M059J (cell line): ENCODE measurements at regions not wholly inside any gene's neighbourhood (a gene's known extent, or its start where the extent isn't known, plus 50 kb on each side); places are given as distances from the start of the nearest gene placed in this dataset.

Experiments
- DNase-seq: peaks from one replicate; pipeline ENCODE4 v3.0.0-alpha.2; 2012; ENCODE audit warnings: low read depth

- no peak for DNase-seq
Observed at GRCh38 chr21:19640964-19641363, 1237.4 kb upstream of the TMPRSS15 start.

- DNase-seq, result no peak
Observed at GRCh38 chr21:19648391-19648790, 1244.8 kb upstream of the TMPRSS15 start.

DNA sequence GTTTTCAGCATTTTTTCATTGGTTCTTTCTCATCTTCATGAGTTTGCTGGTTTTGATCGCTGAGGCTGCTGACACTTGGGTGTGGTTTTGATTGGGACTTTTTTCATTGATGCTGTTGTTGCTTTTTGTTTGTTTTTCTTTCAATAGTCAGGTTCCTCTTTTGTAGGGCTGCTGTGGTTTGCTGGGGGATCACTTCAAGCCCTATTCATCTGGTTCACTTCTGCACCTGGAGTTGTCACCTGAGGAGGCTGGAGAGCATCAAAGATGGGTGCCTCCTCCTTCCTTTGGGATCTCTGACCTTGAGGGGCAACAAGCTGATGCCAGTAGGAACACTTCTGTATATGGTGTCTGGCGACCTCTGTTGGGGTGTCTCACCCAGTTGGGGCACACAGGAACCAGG lies 1279.9 kb upstream of the TMPRSS15 start:
- no peak for DNase-seq

GRCh38 chr21:19684328-19684727 lies 1280.7 kb upstream of the TMPRSS15 start:
- DNase-seq, result no peak

- DNase-seq, result no peak
Observed at GRCh38 chr21:19692231-19692630, 1288.6 kb upstream of the TMPRSS15 start.

DNA sequence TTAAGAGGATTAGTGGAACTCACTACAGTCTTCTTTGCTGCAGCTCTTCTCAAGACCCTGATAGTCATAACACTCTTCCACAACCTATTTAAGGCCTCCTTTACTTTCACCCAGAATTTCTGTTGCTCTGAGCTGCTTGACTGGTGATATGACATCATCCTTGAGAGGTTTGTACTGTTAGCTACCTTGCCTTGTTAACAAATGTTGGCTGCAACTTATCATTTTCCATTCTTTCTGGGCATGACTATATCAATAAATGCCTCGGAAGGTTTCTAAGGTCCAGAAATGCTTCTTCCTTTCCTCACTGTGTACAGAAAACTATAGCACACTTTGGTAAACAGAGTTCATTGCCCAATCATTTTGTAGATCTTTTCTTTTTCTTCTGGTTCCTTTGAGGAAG lies 1292.2 kb upstream of the TMPRSS15 start:
- no peak for DNase-seq

- no peak for DNase-seq
Observed at GRCh38 chr21:19700476-19700875, 1296.9 kb upstream of the TMPRSS15 start.

- DNase-seq, result no peak
Observed at GRCh38 chr21:19702726-19703125, 1295.5 kb upstream of the NCAM2 start.

DNA sequence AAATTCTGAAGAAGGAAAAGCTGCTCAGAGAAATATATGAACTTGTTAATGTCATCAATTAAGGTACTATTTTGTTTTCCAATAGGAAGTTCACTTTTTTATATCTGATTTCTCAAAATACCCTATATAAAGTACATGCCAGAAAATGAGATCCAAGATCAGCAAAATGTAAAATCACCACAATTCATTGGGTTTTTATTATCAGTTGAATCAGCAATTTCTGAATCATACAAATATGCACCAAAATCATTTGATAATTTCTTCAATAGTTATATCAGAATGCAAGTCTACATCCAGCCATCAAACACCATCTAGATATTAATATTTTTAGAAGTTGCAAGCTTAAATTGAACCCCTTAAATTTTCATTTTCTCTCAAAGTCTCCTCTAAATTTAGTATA lies 1293.4 kb upstream of the NCAM2 start:
- no peak for DNase-seq

DNA sequence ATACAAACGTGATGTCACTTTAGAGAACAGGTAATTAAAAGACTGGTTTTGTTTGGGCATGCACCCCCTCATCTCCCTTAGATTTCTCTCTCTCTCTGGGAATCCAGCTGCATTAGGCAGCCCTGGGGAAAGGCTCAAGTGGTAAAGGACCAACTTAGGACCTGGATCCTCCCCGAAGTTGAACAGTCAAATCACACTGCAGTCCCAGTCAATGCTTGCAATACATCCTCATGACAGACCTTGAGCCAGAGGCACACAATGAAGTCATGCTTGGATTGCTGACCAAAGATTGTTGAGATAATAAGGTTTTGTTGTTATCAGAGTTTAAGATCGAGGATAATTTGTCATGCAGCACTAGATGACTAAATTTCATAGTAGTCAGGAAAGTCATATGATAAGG lies 1285.8 kb upstream of the NCAM2 start:
- no peak for DNase-seq

DNA sequence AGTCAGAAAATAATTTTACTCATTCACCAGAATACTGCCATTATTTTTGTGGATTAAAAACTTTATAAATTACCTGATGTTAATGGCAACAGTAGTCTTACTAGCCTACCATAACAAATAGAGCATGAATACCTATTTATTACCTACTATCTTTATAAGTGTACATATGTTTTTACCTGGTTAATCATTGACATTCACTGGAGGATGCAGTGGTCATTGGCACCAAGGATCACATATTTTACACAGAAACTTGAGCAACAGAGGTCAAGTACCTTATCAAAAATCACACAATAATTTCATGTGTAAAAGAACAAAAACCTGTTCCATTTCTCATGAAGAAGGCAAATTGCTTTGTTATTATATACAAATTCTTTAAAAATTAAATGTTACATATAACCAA lies 1284.9 kb upstream of the NCAM2 start:
- no peak for DNase-seq

- no peak for DNase-seq
Observed at GRCh38 chr21:19724081-19724480, 1274.1 kb upstream of the NCAM2 start.

DNA sequence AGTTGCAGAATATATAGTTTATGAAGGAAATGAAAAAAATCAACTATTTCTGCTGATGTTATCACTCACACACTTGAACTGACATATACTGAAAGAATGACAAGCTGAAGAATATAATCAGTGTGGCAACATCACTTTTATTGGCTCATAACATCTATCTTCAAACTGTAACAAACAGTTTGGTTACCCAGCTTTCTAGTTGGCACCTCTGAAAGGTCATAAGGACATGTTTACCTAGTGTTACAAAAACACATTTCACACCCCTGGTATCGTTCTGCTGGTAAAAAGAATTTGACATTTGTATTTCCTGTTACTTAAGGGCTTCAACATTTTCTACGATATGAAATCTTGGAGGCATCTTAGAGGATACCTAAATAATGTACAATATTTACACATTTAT lies 1267.0 kb upstream of the NCAM2 start:
- no peak for DNase-seq

DNA sequence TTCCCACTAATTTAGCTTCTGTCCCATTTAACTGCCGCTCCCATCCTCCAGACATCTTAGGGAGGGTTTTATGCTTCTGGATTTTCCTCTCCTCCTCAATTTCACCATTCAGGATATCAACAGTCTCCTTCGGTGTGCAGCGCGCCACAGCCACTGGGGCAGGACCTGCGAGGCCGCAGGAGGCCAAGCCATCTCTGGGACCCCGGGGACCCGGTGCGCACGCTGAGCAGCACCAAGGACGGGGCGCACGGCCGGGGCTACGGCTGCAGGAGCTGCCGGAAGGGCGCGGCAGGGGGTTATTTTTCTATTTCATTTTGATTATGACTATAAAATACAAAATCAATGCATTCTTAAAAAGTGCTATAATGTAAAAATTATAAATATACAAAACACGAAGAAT lies 1238.4 kb upstream of the NCAM2 start:
- no peak for DNase-seq

DNA sequence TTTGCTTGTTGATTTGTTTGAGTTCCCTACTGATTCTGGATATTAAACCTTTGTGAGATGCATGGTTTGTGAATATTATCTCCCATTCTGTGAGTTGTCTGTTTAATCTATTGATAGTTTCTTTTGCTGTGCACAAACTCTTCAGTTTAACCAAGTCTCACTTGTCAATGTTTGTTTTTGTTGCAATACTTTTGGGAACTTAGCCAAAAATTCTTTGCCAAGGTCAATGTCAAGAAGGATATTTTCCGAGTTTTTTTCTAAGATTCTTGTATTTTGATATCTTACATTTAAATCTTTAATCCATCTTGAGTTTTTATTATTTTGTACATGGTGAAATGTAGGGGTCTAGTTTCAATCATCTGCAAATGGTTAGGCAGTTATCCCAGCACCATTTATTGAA lies 1230.7 kb upstream of the NCAM2 start:
- DNase-seq, result no peak

GRCh38 chr21:19771881-19772280 lies 1226.3 kb upstream of the NCAM2 start:
- no peak for DNase-seq

DNA sequence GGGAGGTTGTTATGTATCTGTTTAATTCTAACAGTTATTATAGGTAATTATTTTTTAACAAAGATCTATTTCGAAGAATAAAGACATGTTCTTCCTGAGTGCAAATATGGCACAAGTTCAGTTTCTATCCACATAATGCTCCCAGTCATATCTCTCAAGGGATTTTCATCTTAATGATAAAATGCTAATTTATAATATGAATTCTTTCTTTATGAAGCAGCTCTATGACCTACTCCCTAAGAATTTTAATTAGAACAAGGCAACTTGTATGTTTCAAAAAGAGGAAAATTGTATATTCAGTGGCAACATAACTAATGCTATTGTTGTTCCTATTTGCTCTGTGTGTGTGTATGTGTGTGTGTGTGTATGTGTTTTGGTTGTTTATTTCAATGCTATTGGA lies 1222.1 kb upstream of the NCAM2 start:
- no peak for DNase-seq

GRCh38 chr21:19781881-19782652 lies 1216.1 kb upstream of the NCAM2 start:
- no peak for DNase-seq

GRCh38 chr21:19785941-19786340 lies 1212.3 kb upstream of the NCAM2 start:
- no peak for DNase-seq

GRCh38 chr21:19792004-19792403 lies 1206.2 kb upstream of the NCAM2 start:
- no peak for DNase-seq

GRCh38 chr21:19807201-19807600 lies 1191.0 kb upstream of the NCAM2 start:
- no peak for DNase-seq

GRCh38 chr21:19810779-19811178 lies 1187.4 kb upstream of the NCAM2 start:
- no peak for DNase-seq

- DNase-seq, result no peak
Observed at GRCh38 chr21:19830446-19830845, 1167.8 kb upstream of the NCAM2 start.

DNA sequence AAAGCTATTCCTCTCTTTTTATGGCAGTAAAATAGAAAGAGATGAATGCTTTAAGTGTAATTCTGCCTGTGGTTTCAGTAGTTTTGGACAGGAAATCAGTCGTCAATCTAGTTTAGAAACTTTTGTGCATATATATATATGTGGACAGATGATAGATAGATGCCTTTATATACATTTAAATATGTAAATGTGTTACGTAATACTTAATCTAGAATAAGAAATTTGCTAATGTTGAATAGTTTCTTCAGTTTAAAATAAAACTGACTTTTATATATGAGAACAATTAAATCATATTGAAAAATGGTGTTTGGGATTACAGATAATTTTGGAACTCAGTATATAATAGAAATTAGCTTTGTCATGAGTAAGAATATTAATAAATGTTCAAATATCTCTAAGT lies 1165.7 kb upstream of the NCAM2 start:
- no peak for DNase-seq
